Frontal cortex (tissue), 3 donors: ENCODE measurements at regions not wholly inside any gene's neighbourhood (a gene's known extent, or its start where the extent isn't known, plus 50 kb on each side); places are given as distances from the start of the nearest gene placed in this dataset.

Experiments used
- DNase-seq, 2 donors: peaks; one replicate each; pipeline ENCODE4 v3.0.0; 2012; ENCODE audit warnings: low spot score in 2 of 2
- FAIRE-seq: peaks from 2 replicates; lab custom pipeline; 2012; peaks lifted over from hg19 to GRCh38; lab: Jason Lieb, UNC
- donor health status: control.
- donor health status: control.
- donor health status: control.

DNA sequence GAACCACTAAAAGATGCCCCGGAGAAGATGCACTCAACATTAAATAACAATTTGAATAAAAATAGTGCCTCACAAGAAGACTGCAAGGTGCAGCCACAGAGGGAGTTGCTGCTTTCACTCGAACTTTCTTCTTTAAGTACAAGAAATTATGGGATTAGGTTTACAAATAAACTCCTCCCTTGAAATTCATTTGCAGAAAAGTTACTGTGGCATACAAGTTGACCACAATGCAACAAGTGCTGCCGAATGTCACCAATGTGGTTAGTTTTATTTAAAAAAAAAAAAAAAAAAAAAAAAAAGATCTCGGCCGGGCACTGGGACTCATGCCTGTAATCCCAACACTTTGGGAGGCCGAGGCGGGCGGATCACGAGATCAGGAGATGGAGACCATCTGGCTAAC, 76.8 kb upstream of the RAB4A start:
- no peak for FAIRE-seq
- no peak for DNase-seq

DNA sequence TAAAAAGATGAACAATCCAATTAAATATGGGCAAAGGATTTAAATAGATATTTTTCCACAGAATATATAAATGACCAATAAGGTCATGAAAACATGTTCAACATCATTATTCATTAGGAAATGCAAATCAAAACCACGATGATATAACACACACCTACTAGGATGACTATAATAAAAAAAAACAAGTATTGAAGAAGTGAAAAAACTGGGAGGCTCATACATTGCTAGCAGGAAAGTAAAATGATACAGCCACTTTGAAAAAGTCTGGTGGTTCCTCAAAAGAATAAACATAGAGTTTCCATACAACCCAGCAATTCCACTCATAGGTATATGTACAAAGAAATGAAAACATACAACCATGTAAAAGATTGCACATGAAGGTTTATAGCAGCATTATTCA, 75.7 kb upstream of the RAB4A start:
- FAIRE-seq = no peak
- DNase-seq = no peak

DNA sequence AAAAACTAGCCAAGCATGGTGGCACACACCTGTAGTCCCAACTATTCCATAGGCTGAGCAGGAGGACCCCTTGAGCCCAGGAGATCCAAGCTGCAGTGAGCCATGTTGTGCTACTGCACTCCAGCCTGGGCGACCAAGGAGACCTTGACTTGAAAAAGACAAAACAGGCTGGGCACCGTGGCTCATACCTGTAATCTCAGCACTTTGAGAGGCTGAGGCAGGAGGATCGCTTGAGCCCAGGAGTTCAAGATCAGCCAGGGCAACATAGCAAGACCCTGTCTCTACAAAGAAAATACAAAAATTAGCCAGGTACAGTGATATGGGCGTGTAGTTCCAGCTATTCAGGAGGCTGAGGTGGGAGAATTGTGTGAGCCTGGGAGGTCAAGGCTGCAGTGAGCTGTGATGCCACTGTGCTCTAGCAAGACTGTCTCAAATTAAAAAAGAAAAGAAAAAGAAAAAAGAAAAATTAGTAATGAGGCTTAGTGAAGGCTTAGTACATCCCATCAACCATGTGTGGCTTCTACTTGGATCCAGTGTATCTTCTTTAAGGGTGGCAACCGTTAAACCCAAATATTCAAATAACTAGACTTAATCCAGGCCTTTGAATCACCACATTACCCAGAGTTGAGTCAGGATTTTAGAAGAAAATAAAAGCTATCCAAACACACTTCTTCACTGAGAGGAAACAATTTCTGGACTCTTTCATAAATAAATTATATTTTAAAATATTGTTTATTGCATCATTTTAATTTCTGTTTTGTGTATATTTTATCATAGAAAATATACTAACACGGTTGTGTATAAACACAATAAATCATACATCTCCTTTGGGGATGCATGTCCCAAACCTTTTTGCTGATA, 74.3 kb upstream of the RAB4A start:
- no peak for FAIRE-seq
- DNase-seq = no peak

- DNase-seq (no peak), FAIRE-seq (no peak)
These were observed 73.7 kb upstream of the RAB4A start for GRCh38 chr1:229197265-229197585.

DNA sequence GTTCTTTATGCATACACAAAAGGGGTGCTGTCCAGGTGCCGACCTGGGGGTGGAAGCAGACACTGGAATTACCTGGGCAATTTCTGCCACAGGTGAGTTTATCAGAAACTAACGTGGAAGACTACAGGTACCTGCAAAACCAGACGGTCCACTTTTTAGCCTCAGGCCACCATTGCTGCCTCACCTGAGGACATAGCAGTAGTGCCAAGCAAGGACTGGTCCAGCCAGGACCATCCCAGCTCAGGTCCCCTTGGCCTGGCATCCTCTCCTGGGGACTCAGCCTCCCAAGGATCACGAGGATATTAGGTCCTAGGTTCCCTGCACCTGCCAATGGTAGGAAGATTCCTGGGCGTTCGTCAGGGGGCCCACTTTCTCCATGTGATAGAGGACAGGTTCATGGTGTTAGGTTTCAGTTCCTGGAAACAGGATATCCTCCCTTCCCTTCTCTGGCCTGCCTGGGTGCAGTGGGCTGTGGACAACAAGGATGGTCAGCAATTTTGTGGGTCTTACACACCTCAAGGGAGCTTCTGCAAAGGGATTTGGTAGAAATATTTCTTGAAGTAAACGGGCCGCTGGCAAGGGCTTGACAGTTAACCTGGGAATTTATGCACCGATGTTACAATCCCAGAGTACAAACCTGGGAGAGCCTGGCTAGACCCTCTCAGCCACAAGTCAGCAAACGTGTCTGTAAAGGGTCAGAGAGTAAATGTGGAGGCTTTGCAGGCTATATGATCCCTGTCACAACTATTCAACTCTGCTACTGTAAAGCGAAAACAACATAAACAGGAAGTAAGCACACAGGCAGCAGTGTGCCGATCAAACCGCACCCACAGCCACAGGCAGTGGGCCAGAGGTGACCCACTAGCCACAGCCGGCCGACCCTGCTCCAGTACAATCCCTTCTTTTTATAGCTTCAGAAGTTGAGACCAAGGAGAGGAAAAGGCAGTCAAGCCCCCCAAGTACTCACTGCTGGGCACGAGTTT, 71.4 kb upstream of the RAB4A start:
- FAIRE-seq = no peak
- no peak for DNase-seq

DNA sequence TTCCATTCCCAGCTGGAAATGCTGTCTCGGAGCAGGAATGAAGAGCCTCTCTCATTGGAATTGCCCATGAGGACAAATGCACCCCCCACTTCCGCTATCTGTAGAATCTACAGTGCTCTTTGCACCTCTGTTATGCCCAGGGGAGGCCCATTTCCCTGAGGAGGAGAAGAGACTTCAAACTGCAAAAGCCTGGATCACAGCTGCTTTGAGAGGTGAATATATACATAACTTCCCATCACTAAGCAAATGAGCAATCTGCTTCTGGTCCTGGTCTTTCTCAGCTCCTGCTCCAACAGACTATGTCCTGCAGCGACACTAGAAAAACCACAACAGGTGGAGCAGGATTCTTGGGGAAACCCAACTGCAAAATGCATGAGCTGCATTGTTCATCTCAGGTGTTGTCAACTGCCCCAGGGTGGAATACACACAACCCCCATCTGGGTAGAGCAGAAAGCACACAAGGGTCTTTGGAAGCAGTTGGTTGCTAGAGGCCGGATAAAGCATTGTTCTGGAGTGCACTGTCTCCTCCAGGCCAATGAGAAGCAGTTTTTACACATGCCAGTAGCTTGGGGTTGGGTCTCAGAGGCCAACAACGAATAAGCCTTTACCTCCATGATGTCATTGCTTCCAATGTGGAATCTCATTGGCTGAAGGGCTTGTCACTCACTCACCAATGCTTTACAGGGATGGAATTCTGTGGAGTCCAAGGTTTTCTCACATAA, 67.7 kb upstream of the RAB4A start:
- no peak for FAIRE-seq
- no peak for DNase-seq

DNA sequence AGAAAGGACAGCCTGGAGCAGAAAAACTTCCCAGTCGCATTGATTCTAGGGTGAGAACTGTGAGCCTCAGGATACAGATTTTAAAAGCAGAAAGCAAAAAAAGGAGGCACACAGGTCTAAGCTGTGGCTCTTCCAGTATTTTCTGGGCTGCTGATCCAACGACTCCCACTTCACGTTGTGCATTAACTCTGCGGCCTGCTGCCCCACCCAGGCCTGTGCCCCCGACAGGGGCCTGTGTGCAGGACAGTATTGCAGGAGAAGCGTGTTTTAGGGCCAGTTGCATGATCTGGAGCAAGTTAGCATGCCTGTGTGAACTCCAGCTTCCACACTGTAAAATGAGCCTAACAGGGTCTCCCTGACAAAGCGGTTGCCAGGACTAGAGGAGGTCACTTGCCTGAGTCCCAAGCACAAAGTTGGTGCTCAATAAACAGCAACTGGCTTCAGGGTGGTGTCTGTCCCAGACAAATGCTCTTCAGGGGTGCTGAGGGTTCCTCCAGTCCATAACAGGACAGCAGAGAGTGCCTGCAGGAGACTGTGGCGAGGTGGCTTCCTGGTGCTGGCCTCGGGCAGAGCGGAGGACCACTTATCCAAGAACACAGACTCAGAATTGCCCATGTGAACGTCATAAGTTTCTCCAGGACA, 66.8 kb upstream of the RAB4A start:
- FAIRE-seq (no peak), DNase-seq (no peak)

GRCh38 chr1:229204921-229205777, 65.8 kb upstream of the RAB4A start:
- DNase-seq (peak in 1 of 2 donors; percentile 40), FAIRE-seq (no peak)

DNA sequence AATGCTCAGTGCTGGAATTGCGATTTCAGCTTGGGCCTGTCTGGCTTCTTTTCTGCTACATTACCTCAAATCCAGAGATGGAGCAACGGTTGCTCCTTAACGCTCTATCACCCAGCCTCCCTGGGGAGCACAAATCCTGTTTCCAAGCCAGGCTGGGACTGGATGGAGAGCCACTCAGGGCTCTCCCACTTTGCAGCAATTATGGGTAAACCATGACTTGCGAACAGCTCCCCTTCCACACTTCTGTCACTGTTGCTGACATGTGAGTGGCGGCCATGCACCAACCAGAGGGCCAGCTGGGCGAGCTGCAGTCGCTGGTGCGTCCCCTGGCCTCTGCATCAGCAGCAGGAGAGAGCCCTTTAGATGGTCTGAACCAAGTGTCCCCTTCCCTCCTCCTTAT, 65.1 kb upstream of the RAB4A start:
- FAIRE-seq (no peak), DNase-seq (no peak)

- FAIRE-seq = no peak
- no peak for DNase-seq
These were observed 63.0 kb upstream of the RAB4A start for GRCh38 chr1:229207916-229208315.

GRCh38 chr1:229208481-229208880, 62.4 kb upstream of the RAB4A start:
- DNase-seq (no peak), FAIRE-seq (no peak)

- no peak for FAIRE-seq
- DNase-seq = no peak
These were observed 61.5 kb upstream of the RAB4A start for GRCh38 chr1:229209386-229209785.

DNA sequence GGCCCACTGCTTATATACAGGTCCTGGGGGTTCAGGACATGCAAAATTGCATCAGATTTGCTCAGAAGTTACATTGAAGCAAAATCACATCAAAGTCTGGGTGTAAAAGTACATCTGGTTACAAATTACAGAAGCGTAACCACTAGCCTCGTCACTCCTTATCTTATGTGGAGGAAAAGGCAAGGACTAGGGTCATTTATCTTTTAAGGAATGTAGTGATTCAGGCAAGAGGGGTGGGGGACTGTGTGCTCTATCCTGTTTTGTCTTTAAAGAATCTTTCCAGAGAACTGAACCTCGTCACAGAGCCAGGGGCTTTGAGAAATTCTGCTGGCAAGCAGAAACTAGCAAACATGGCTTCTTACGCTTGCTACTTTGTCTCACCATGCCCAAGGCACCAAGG, 61.1 kb upstream of the RAB4A start:
- DNase-seq (no peak), FAIRE-seq (no peak)

DNA sequence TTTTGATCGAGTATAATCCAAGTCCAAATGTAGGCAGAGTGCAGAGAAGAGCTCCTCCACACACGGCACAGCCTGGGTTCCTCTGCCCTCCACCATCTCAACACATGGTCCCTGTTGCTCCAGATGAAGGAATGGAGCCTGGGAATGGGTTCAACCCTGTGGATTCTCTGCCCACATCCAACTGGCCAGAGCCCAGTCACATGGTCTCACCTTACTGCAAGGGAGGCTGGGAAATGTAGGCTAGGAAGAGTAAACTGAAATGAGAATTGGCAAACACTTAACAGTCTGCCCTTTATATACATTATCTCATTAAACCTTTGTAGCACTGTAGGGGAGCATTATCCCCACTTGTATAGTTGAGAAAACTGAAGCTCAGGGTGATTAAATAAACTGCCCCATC, 60.1 kb upstream of the RAB4A start:
- FAIRE-seq = no peak
- DNase-seq = no peak

GRCh38 chr1:229213797-229214196, 57.1 kb upstream of the RAB4A start:
- FAIRE-seq (no peak), DNase-seq (no peak)

GRCh38 chr1:229217716-229218115, 53.2 kb upstream of the RAB4A start:
- DNase-seq = no peak
- no peak for FAIRE-seq

DNA sequence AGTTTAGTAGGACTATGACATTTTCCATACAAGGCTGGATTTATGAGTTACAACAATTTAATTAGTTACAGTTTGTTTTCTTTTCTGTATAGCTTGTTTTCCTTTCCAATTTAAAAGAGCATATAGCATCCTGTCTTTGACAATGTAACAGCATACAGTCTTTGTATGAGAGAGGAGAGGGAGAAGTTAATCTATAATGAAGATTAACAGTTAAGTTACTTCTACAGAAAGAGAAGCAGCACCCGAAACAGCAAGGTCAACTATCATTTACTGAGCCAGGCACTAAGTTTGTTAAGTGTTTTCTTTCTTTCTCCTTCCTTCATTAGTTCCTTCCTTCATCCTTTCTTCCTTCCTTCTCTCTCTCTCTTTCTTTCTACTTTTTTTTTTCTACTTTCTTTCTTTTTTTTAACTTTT, 52.3 kb upstream of the RAB4A start:
- FAIRE-seq (no peak), DNase-seq (no peak)

DNA sequence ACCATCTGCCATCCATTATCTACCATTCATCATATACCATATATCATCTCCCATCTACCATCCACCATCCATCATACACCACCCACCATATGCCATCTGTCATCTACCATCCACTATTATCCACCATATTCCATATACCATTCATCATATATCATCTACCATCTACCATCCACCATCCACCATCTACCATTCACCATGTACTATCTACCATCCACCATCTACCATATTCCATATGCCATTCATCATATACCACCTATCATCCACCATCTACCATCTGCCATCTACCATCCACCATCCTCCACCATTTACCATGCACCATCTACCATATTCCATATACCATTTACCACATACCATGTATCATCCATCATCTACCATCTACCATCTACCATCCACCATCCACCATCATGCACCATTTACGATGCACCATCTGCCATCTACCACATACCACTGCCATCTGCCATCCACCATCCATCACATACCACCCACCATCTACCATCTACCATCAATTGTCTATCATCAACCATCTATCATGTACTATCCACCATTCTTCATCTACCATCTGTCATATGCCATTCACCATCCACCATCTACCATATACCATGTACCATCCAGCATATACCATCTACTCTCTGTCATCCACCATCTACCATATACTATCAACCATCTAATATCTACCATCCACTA, 50.6 kb upstream of the RAB4A start:
- no peak for FAIRE-seq
- no peak for DNase-seq
